LNCAP (cell line): ENCODE measurements at regions not wholly inside any gene's neighbourhood (a gene's known extent, or its start where the extent isn't known, plus 50 kb on each side); places are given as distances from the start of the nearest gene placed in this dataset.

Source experiments
- TF ChIP-seq, protein P1 (sequence below): fragments of 450-650 bp; IDR thresholded peaks from 2 replicates; pipeline ENCODE4 v1.5.1; 2017; ENCODE audit warnings: mild to moderate bottlenecking

DNA sequence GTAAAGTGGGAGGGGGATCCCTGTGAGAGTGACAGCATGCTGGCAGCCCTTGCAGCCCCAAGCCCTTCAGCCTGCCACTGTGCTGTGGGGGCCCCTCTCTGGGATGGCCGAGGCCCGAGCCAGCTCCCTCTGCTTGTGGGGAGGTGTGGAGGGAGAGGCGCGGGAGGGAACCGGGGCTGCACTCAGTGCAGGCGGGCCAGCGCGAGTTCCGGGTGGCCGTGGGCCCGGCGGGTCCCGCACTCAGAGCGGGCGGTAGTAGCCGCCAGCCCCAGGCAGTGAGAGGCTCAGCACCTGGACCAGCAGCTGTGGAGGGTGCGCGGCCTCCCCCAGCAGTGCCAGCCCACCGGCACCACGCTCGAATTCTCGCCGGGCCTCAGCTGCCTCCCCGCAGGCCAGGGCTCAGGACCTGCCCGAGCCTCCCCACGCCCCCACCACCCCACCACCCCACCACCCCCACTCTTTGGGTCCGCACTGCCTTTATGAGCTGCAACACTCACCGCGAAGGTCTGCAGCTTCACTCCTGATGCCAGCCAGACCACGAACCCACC, 208.1 kb downstream of the CDH19 start:
- TF ChIP-seq, protein P1, sequence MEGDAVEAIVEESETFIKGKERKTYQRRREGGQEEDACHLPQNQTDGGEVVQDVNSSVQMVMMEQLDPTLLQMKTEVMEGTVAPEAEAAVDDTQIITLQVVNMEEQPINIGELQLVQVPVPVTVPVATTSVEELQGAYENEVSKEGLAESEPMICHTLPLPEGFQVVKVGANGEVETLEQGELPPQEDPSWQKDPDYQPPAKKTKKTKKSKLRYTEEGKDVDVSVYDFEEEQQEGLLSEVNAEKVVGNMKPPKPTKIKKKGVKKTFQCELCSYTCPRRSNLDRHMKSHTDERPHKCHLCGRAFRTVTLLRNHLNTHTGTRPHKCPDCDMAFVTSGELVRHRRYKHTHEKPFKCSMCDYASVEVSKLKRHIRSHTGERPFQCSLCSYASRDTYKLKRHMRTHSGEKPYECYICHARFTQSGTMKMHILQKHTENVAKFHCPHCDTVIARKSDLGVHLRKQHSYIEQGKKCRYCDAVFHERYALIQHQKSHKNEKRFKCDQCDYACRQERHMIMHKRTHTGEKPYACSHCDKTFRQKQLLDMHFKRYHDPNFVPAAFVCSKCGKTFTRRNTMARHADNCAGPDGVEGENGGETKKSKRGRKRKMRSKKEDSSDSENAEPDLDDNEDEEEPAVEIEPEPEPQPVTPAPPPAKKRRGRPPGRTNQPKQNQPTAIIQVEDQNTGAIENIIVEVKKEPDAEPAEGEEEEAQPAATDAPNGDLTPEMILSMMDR, result no peak

DNA sequence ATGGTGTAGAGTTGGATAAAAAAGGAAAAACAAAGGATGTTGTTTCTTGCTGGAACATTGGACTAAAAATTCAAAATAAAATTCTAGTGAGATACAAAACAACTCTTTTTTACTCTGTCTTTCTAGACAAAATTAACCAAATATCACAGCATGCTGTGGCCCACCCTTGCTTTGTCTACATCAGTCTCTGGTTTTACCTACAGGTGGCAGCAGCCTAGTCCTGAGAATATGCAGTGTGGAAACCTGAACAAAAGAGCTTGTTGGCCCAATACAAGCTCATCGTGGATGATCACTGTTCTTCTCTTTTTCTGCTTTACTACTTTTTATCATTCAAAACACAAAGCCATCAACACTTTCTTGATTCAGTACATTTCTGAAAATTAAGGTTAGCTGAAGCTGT, 210.4 kb downstream of the CDH19 start:
- TF ChIP-seq, protein P1, result no peak; the same call in 1 of the 2 replicates

DNA sequence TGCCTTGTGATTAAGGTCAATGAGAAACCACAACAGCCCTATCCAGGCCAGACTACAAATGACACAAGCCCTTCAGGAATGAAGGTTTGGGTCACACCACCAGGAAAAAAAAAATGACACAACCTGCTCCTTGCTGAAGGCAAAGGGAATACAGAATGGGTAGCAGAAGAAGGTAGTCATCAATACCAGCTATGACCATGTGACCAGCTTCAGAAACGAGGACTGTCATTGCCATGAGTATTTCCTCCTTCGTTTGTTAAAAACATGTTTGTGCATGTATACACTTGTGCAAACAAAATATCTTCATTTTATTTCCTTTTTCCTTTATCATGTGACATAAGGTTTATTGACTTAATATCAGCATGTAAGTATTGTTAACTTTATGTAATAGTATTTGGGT, 226.6 kb downstream of the CDH19 start:
- TF ChIP-seq, protein P1, result no peak

DNA sequence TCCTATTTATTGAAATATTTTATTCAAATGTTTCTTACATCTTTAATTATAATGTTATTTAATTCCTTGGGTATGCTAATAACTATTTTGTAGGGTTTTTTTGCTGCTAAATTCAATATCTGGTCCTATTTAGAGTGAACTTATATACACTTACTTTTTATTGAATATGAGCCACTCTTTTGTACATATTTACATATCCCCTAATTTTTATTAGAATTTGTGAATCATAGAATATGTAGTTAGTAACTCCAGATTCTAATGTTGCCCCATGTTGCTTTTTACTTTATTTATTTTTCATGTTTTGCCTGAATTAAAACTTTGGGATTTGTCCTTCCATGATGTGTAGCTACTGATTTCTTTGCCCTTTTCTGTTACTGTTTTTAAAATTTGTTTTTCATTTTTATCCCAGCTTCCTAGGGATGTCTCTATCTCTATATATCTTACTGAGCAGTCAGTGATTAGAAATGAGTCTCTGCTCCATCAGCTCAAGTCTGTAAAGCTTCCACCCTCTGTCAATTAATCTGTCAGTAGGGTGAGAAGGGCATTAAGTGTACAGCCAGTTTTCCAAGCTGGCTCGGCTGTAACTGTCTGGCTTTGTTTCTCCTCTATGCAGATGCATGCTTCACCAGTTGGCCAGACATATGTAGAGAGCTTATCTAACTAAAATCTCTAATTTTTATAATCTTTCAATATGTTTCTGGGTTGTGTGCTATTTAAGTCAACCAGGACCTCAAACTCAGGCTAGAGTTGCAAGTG, 256.9 kb downstream of the CDH19 start:
- TF ChIP-seq, protein P1, result no peak

DNA sequence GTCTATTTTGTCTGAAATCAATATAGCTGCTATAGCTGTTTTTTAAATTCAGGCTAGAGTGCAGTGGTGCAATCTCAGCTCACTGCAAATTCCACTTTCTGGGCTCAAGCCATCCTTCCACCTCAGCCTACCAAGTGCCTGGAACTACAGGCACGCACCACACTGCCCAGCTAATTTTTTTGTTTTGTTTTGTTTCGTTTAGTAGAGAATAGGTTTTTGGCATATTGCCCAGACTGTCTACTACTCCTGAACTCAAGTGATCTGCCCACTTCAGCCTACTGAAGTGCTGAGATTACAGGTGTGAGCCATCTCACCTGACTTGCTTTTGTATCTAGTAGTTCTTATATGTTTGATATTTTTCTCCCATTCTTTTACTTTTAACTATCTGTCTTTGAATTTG, 259.7 kb downstream of the CDH19 start:
- TF ChIP-seq, protein P1, result no peak

GRCh38 chr18:66342577-66342976, 261.3 kb downstream of the CDH19 start:
- TF ChIP-seq, protein P1, result no peak

DNA sequence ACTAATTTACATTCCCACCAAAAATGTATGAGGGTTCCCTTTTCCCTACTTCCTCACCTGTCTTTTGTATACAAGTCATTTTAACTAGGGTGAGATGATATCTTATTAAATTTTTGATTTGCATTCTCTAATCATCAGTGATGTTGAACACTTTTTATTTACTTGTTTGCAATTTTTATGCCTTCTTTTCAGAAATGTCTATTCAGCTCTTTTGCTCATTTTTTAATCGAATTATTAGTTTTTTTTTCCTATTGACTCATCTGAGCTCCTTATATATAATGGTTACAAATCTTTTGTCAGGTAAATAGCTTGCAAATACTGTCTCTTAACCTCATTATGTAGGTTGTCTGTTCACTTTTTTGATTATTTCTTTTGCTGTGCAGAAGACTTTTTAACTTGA, 269.4 kb downstream of the CDH19 start:
- TF ChIP-seq, protein P1, result no peak
